PC-3 (cell line): ENCODE measurements at regions not wholly inside any gene's neighbourhood (a gene's known extent, or its start where the extent isn't known, plus 50 kb on each side); places are given as distances from the start of the nearest gene placed in this dataset.

Source experiments
- ATAC-seq: fragments of 200-7000 bp; cut with Tn5 transposase; 2 replicates; pipeline ENCODE4 v1.9.1; 2020; ENCODE audit warnings: mild to moderate bottlenecking, moderate library complexity
- BruUV-seq: library from RNA; stranded (reverse); fragments of 400-500 nt; replicated peaks from 2 replicates; lab custom pipeline; 2021; lab: Mats Ljungman, UMichigan
- CTCF ChIA-PET: fragments of 300-600 bp; sonication (Branson Sonifier 250); formaldehyde crosslinking; loops from one replicate; lab custom pipeline; 2022; ENCODE audit warnings: antibody characterized with exemption; lab: Charles Lee
- POLR2A ChIA-PET: fragments of 300-600 bp; sonication (Branson Sonifier 250); formaldehyde crosslinking; loops from one replicate; lab custom pipeline; 2022; ENCODE audit warnings: antibody characterized with exemption; ENCODE audit not compliant: unreplicated experiment; lab: Charles Lee
- DNase-seq: peaks from one replicate; pipeline ENCODE4 v3.0.0-alpha.2; 2015
- H2AFZ ChIP-seq: fragments of 300-600 bp; sonication (generic); 2 replicates; pipeline ENCODE4 v1.6.0; 2016; ENCODE audit warnings: antibody characterized with exemption, low read length
- H3F3A ChIP-seq: fragments of 300-600 bp; sonication (generic); one replicate; pipeline ENCODE4 v1.6.0; 2017; ENCODE audit warnings: antibody characterized with exemption, low read length, control low read depth, mild to moderate bottlenecking; ENCODE audit not compliant: unreplicated experiment
- H3K27ac ChIP-seq: fragments of 300-600 bp; sonication (generic); 2 replicates; pipeline ENCODE4 v1.5.1; 2016; ENCODE audit warnings: mild to moderate bottlenecking, low read length
- H3K27me3 ChIP-seq: fragments of 300-600 bp; sonication (generic); 2 replicates; pipeline ENCODE4 v1.6.1; 2016; ENCODE audit warnings: low read length, mixed read lengths
- H3K36me3 ChIP-seq: fragments of 300-600 bp; sonication (generic); 2 replicates; pipeline ENCODE4 v1.6.1; 2016; ENCODE audit warnings: low read depth, mixed run types, low read length, mixed read lengths
- H3K4me1 ChIP-seq: fragments of 300-600 bp; sonication (generic); 2 replicates; pipeline ENCODE4 v1.5.1; 2016; ENCODE audit warnings: low read length; ENCODE audit not compliant: insufficient read depth
- H3K4me2 ChIP-seq: fragments of 300-600 bp; sonication (generic); 2 replicates; pipeline ENCODE4 v1.6.0; 2016; ENCODE audit warnings: low read length
- H3K4me3 ChIP-seq: fragments of 300-600 bp; sonication (generic); 2 replicates; pipeline ENCODE4 v1.5.1; 2016; ENCODE audit warnings: mild to moderate bottlenecking, low read length, mixed read lengths
- H3K79me2 ChIP-seq: fragments of 300-600 bp; sonication (generic); 2 replicates; pipeline ENCODE4 v1.6.1; 2017; ENCODE audit warnings: low read length, mixed read lengths
- H3K9ac ChIP-seq: fragments of 300-600 bp; sonication (generic); 2 replicates; pipeline ENCODE4 v1.6.0; 2016; ENCODE audit warnings: mild to moderate bottlenecking, low read length
- H3K9me2 ChIP-seq: fragments of 300-600 bp; sonication (generic); replicated peaks from 2 replicates; pipeline ENCODE4 v1.6.1; 2016; ENCODE audit warnings: mixed run types, low read length, mixed read lengths
- H3K9me3 ChIP-seq: fragments of 300-600 bp; sonication (generic); 2 replicates; pipeline ENCODE4 v1.6.1; 2016; ENCODE audit warnings: low read length, mixed read lengths
- H4K20me1 ChIP-seq: fragments of 300-600 bp; sonication (generic); 2 replicates; pipeline ENCODE4 v1.6.1; 2016; ENCODE audit warnings: low read length, mixed read lengths
- EZH2 ChIP-seq: fragments of 300-600 bp; sonication (generic); IDR thresholded peaks from one replicate; pipeline ENCODE4 v1.6.1; 2017; ENCODE audit warnings: antibody characterized with exemption, mild to moderate bottlenecking, low read length; ENCODE audit not compliant: unreplicated experiment
- EZH2phosphoT487 ChIP-seq: fragments of 300-600 bp; sonication (generic); IDR thresholded peaks from 2 replicates; pipeline ENCODE4 v1.6.1; 2018; ENCODE audit warnings: mild to moderate bottlenecking, antibody characterized with exemption, low read length, borderline replicate concordance
- intact Hi-C: fragments of 100-400 bp; cut with micrococcal nuclease; formaldehyde crosslinking; loops from 2 replicates; pipeline ENCODE4 v1.9.0; 2023
- TF ChIP-seq, protein P1 (sequence below): fragments of 300-600 bp; sonication (generic); conservative IDR thresholded peaks from 2 replicates; pipeline ENCODE4 v1.5.1; 2017; ENCODE audit warnings: antibody characterized with exemption, low read depth, mild to moderate bottlenecking, low read length

DNA sequence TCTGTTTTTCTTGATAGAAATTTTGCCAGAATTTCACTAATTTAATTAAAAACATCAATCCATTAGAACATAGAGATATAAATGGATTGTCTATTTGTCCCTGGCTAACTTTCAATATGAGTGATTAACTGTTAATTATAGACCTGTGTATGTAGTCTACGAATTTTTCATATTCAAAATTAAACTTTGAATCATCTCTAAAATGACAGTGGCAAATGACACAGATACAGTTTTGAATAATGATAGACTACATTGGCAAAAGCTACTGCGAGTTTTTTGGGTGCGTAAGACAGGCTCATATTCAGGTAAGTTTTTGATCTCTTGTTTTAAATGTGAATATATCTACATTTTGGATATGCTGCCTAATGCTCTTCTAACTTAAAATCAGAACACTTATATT is 86.0 kb upstream of the TBC1D5 start:
- Histone ChIP-seq H3F3A (no peaks in the 10 kb centered on the region), H3K79me2 (no peaks in the 10 kb centered on the region), H3K4me1 (peaks cover 14% of the 10 kb centered on the region), H3K9ac (no peak overlapping the region), H4K20me1 (no peaks in the 10 kb centered on the region), H3K36me3 (no peaks in the 10 kb centered on the region), H2AFZ (no peak overlapping the region), H3K9me2 (no peaks in the 10 kb centered on the region), H3K4me2 (no peak overlapping the region), H3K9me3 (no peaks in the 10 kb centered on the region), H3K4me3 (no peak overlapping the region), H3K27me3 (no peaks in the 10 kb centered on the region), H3K27ac (no peak overlapping the region)
- no TSS peak for BruUV-seq
- intact Hi-C loops = no loop called here
- DNase-seq = no peak
- ChIA-PET CTCF (no interaction called here), POLR2A (no interaction called here)
- no peak for TF ChIP-seq EZH2phosphoT487
- no peak for TF ChIP-seq EZH2
- TF ChIP-seq, protein P1, sequence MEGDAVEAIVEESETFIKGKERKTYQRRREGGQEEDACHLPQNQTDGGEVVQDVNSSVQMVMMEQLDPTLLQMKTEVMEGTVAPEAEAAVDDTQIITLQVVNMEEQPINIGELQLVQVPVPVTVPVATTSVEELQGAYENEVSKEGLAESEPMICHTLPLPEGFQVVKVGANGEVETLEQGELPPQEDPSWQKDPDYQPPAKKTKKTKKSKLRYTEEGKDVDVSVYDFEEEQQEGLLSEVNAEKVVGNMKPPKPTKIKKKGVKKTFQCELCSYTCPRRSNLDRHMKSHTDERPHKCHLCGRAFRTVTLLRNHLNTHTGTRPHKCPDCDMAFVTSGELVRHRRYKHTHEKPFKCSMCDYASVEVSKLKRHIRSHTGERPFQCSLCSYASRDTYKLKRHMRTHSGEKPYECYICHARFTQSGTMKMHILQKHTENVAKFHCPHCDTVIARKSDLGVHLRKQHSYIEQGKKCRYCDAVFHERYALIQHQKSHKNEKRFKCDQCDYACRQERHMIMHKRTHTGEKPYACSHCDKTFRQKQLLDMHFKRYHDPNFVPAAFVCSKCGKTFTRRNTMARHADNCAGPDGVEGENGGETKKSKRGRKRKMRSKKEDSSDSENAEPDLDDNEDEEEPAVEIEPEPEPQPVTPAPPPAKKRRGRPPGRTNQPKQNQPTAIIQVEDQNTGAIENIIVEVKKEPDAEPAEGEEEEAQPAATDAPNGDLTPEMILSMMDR = no peak
- no peak for ATAC-seq

GRCh38 chr3:17825298-17825697 is 82.9 kb upstream of the TBC1D5 start:
- Histone ChIP-seq H3K4me3 (no peak overlapping the region), H3K79me2 (no peaks in the 10 kb centered on the region), H3F3A (no peaks in the 10 kb centered on the region), H2AFZ (no peak overlapping the region), H3K9me3 (no peaks in the 10 kb centered on the region), H3K27ac (no peak overlapping the region), H4K20me1 (no peaks in the 10 kb centered on the region), H3K9ac (no peak overlapping the region), H3K27me3 (no peaks in the 10 kb centered on the region), H3K4me2 (no peak overlapping the region), H3K4me1 (no peaks in the 10 kb centered on the region), H3K9me2 (no peaks in the 10 kb centered on the region), H3K36me3 (no peaks in the 10 kb centered on the region)
- TF ChIP-seq EZH2phosphoT487 (no peak), EZH2 (no peak)
- TF ChIP-seq, protein P1 = no peak
- ChIA-PET CTCF (no interaction called here), POLR2A (no interaction called here)
- DNase-seq = no peak
- BruUV-seq = no TSS peak
- no peak for ATAC-seq
- intact Hi-C loops = no loop called here

DNA sequence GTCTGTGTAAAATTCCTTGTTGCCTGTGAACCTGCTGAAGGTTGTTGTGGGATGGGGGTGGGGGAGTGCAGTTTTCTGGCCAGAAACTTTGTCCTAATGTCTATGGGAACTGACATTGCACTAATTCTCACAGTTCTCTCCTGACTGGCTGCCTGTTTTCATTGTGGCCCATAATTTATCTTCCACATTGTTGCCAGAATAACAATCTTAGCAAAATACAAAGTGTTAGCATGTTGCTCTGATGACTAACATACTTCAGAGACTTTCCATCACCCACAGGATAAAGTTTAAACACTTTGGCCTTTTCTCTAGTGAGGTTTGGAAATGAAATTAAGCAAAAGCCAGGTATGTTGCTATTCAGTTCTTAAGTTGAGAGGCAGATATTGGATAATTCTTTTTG is 81.4 kb upstream of the TBC1D5 start:
- Histone ChIP-seq H3K27ac (no peak overlapping the region), H3K4me2 (no peak overlapping the region), H3K27me3 (no peaks in the 10 kb centered on the region), H3K9me2 (no peaks in the 10 kb centered on the region), H3K4me3 (no peak overlapping the region), H3K9me3 (no peaks in the 10 kb centered on the region), H3K9ac (no peak overlapping the region), H3K36me3 (no peaks in the 10 kb centered on the region), H4K20me1 (no peaks in the 10 kb centered on the region), H2AFZ (no peak overlapping the region), H3K4me1 (no peaks in the 10 kb centered on the region), H3F3A (no peaks in the 10 kb centered on the region), H3K79me2 (no peaks in the 10 kb centered on the region)
- DNase-seq (no peak), ATAC-seq (no peak)
- no TSS peak for BruUV-seq
- TF ChIP-seq, protein P1 = no peak
- TF ChIP-seq EZH2phosphoT487 (no peak), EZH2 (no peak)
- intact Hi-C loops = no loop called here
- POLR2A ChIA-PET = no interaction called here
- CTCF ChIA-PET = no interaction called here
